ENCODE measurements at regions not wholly inside any gene's neighbourhood (a gene's known extent, or its start where the extent isn't known, plus 50 kb on each side); places are given as distances from the start of the nearest gene placed in this dataset.
"Not testable (repeated sequence)": the region's sequence is repeated elsewhere in the genome, so short reads cannot be mapped to it uniquely, and the experiment has no call there.

GRCh38 chr14:27338012-27338411 lies 740.2 kb upstream of the NOVA1 start:
- Histone ChIP-seq H3K4me3 (ENCODE audit: low read depth, low read length) (no peak overlapping the region), H3K27me3 (ENCODE audit: control insufficient read depth, insufficient read depth, low read length) (no peaks in the 10 kb centered on the region), H3K36me3 (ENCODE audit: control insufficient read depth, insufficient read depth, low read length) (no peaks in the 10 kb centered on the region)
- no peak for DNase-seq (ENCODE audit: low read depth)
- TF ChIP-seq, protein P1, sequence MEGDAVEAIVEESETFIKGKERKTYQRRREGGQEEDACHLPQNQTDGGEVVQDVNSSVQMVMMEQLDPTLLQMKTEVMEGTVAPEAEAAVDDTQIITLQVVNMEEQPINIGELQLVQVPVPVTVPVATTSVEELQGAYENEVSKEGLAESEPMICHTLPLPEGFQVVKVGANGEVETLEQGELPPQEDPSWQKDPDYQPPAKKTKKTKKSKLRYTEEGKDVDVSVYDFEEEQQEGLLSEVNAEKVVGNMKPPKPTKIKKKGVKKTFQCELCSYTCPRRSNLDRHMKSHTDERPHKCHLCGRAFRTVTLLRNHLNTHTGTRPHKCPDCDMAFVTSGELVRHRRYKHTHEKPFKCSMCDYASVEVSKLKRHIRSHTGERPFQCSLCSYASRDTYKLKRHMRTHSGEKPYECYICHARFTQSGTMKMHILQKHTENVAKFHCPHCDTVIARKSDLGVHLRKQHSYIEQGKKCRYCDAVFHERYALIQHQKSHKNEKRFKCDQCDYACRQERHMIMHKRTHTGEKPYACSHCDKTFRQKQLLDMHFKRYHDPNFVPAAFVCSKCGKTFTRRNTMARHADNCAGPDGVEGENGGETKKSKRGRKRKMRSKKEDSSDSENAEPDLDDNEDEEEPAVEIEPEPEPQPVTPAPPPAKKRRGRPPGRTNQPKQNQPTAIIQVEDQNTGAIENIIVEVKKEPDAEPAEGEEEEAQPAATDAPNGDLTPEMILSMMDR (IDR thresholded peaks at IDR 0.05; ENCODE audit: insufficient read depth, low read length, poor library complexity, severe bottlenecking): no peak

DNA sequence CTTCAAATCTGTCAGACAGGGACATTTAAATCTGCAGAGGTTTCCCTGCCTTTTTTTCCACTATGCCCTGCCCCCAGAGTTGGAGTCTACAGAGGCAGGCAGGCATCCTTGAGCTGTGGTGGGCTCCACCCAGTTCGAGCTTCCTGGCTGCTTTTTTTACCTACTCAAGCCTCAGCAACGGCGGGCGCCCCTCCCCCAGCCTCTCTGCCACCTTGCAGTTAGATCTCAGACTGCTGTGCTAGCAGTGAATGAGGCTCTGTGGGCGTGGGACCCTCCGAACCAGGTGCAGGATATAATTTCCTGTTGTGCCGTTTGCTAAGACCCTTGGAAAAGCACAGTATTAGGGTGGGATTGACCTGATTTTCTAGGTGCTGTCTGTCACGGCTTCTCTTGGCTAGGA lies 765.2 kb upstream of the NOVA1 start:
- not testable (repeated sequence) for DNase-seq (ENCODE audit: low read depth); H3K27me3 ChIP-seq (ENCODE audit: control insufficient read depth, insufficient read depth, low read length); H3K36me3 ChIP-seq (ENCODE audit: control insufficient read depth, insufficient read depth, low read length); H3K4me3 ChIP-seq (ENCODE audit: low read depth, low read length)

- H3K36me3 ChIP-seq (ENCODE audit: control insufficient read depth, insufficient read depth, low read length): no peaks in the 10 kb centered on the region
- TF ChIP-seq, protein P1 (IDR thresholded peaks at IDR 0.05; ENCODE audit: insufficient read depth, low read length, poor library complexity, severe bottlenecking): no peak
- DNase-seq (ENCODE audit: low read depth): no peak
- H3K4me3 ChIP-seq (ENCODE audit: low read depth, low read length): no peak overlapping the region
- H3K27me3 ChIP-seq (ENCODE audit: control insufficient read depth, insufficient read depth, low read length): no peaks in the 10 kb centered on the region
These were observed 768.8 kb upstream of the NOVA1 start for GRCh38 chr14:27366596-27366995.

DNA sequence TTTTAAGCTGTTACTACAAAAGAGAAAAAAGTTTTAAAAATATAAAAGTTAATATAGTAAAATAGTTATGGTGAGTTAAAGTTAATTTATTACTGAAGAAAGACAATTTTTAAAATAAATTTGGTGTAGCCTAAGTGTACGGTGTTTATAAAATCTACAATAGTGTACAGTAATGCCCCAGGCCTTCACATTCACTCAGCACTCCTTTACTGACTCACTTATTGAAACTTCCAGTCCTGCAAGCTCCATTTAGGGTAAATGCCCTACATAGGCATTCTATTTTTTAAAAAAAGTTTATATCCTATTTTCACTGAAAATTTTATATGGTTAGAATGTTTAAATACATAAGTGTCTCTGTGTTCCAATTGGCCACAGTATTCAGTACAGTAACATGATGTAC lies 769.5 kb upstream of the NOVA1 start:
- Histone ChIP-seq H3K36me3 (ENCODE audit: control insufficient read depth, insufficient read depth, low read length) (no peaks in the 10 kb centered on the region), H3K27me3 (ENCODE audit: control insufficient read depth, insufficient read depth, low read length) (no peaks in the 10 kb centered on the region), H3K4me3 (ENCODE audit: low read depth, low read length) (no peak overlapping the region)
- no peak for DNase-seq (ENCODE audit: low read depth)
- TF ChIP-seq, protein P1 (IDR thresholded peaks at IDR 0.05; ENCODE audit: insufficient read depth, low read length, poor library complexity, severe bottlenecking): no peak

GRCh38 chr14:27370074-27370473 lies 772.2 kb upstream of the NOVA1 start:
- no peak for DNase-seq (ENCODE audit: low read depth)
- TF ChIP-seq, protein P1 (IDR thresholded peaks at IDR 0.05; ENCODE audit: insufficient read depth, low read length, poor library complexity, severe bottlenecking): no peak
- Histone ChIP-seq H3K36me3 (ENCODE audit: control insufficient read depth, insufficient read depth, low read length) (no peaks in the 10 kb centered on the region), H3K27me3 (ENCODE audit: control insufficient read depth, insufficient read depth, low read length) (no peaks in the 10 kb centered on the region), H3K4me3 (ENCODE audit: low read depth, low read length) (no peak overlapping the region)

DNA sequence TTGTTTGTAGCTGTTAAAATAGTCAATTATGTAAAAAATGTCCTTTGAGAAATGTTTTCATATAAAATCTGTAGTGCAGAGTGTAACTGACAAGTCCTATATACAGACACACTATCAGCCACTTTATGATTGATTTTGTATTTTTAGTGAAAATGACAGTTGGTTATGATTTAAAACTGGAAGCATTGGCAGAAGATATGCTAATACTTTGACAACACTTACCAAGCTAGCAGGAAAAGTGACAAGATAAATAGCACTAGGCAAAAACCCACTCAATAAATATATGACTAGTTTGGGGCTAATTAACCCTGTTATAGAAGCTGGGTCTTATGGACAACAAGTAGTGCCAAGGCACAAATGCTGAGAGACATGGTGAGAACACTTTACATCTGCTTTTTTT lies 772.9 kb upstream of the NOVA1 start:
- TF ChIP-seq, protein P1 (IDR thresholded peaks at IDR 0.05; ENCODE audit: insufficient read depth, low read length, poor library complexity, severe bottlenecking): no peak
- DNase-seq (ENCODE audit: low read depth): no peak
- Histone ChIP-seq H3K36me3 (ENCODE audit: control insufficient read depth, insufficient read depth, low read length) (no peaks in the 10 kb centered on the region), H3K4me3 (ENCODE audit: low read depth, low read length) (no peak overlapping the region), H3K27me3 (ENCODE audit: control insufficient read depth, insufficient read depth, low read length) (no peaks in the 10 kb centered on the region)

Data from kidney epithelial cell (primary cell).